SH-SY5Y (cell line): ENCODE measurements at regions not wholly inside any gene's neighbourhood (a gene's known extent, or its start where the extent isn't known, plus 50 kb on each side); places are given as distances from the start of the nearest gene placed in this dataset.

Experiments used
- GATA2 ChIP-seq: IDR thresholded peaks from 2 replicates; pipeline ENCODE4 v1.6.1; 2011; ENCODE audit warnings: mild to moderate bottlenecking, low read depth, low read length
- GATA3 ChIP-seq: IDR thresholded peaks from 2 replicates; pipeline ENCODE4 v1.6.1; 2011; ENCODE audit warnings: low read depth, mild to moderate bottlenecking, low read length, moderate library complexity

GRCh38 chr10:105827133-105827532 lies 1186.0 kb downstream of the SORCS3 start:
- TF ChIP-seq GATA2, result no peak
- TF ChIP-seq GATA3, result no peak
